Liver (tissue), 7 donors: ENCODE measurements at regions not wholly inside any gene's neighbourhood (a gene's known extent, or its start where the extent isn't known, plus 50 kb on each side); places are given as distances from the start of the nearest gene placed in this dataset.

ENCODE experiments used
- DNase-seq: peaks from one replicate; pipeline ENCODE4 v3.0.0-alpha.2; 2017; ENCODE audit warnings: low spot score
- H3K27ac ChIP-seq, 2 donors: one replicate each; pipeline ENCODE4 v1.7.0; 2013; ENCODE audit warnings: inconsistent platforms in 2 of 2, low read length in 2 of 2, control low read depth in 1 of 2, low read depth in 1 of 2, mild to moderate bottlenecking in 1 of 2
- H3K27me3 ChIP-seq, 4 donors: one replicate each; pipeline versions ENCODE4 v1.6.1 to v1.7.0; 2013; ENCODE audit warnings: low read length in 3 of 4, inconsistent platforms in 1 of 4, mild to moderate bottlenecking in 1 of 4, moderate library complexity in 1 of 4; ENCODE audit not compliant: control insufficient read depth in 4 of 4, insufficient read depth in 4 of 4
- H3K36me3 ChIP-seq, 4 donors: one replicate each; pipeline versions ENCODE4 v1.6.1 to v1.7.0; 2013; ENCODE audit warnings: low read length in 3 of 4, mild to moderate bottlenecking in 3 of 4, low read depth in 1 of 4, moderate library complexity in 1 of 4; ENCODE audit not compliant: control insufficient read depth in 4 of 4, insufficient read depth in 3 of 4
- H3K4me1 ChIP-seq, 4 donors: one replicate each; pipeline versions ENCODE4 v1.6.1 to v1.7.0; 2013; ENCODE audit warnings: low read length in 3 of 4, mild to moderate bottlenecking in 3 of 4, moderate library complexity in 1 of 4; ENCODE audit not compliant: control insufficient read depth in 4 of 4, insufficient read depth in 4 of 4
- H3K4me3 ChIP-seq, 3 donors: one replicate each; pipeline versions ENCODE4 v1.6.1 to v1.7.0; 2013; ENCODE audit warnings: low read length in 3 of 3, control low read depth in 1 of 3, low read depth in 1 of 3, mild to moderate bottlenecking in 1 of 3
- H3K9ac ChIP-seq, 2 donors: one replicate each; pipeline ENCODE4 v1.7.0; 2013; ENCODE audit warnings: low read length in 2 of 2, mild to moderate bottlenecking in 2 of 2, moderate library complexity in 2 of 2, control low read depth in 1 of 2, low read depth in 1 of 2
- H3K9me3 ChIP-seq, 4 donors: one replicate each; pipeline versions ENCODE4 v1.6.1 to v1.7.0; 2013; ENCODE audit warnings: low read length in 3 of 4; ENCODE audit not compliant: control insufficient read depth in 4 of 4
- EGR1 ChIP-seq, 2 donors: IDR thresholded peaks; 2 replicates each; pipeline ENCODE4 v1.6.1; 2016 to 2018; ENCODE audit warnings: antibody characterized with exemption in 2 of 2, low read depth in 2 of 2
- FOXA1 ChIP-seq: IDR thresholded peaks from 2 replicates; pipeline ENCODE4 v1.6.1; 2016; ENCODE audit warnings: antibody characterized with exemption
- GABPA ChIP-seq, 2 donors: IDR thresholded peaks in 1 of 2; conservative IDR thresholded peaks in 1 of 2; 2 replicates each; pipeline ENCODE4 v1.6.1; 2016; ENCODE audit warnings: antibody characterized with exemption in 2 of 2, mild to moderate bottlenecking in 1 of 2, moderate library complexity in 1 of 2
- HNF4A ChIP-seq, 2 donors: conservative IDR thresholded peaks; 2 replicates each; pipeline ENCODE4 v1.6.1; 2016; ENCODE audit warnings: antibody characterized with exemption in 2 of 2, mild to moderate bottlenecking in 2 of 2
- HNF4G ChIP-seq: IDR thresholded peaks from 2 replicates; pipeline ENCODE4 v1.6.1; 2016; ENCODE audit warnings: antibody characterized with exemption
- JUND ChIP-seq, 2 donors: IDR thresholded peaks; 2 replicates each; pipeline ENCODE4 v1.6.1; 2016; ENCODE audit warnings: antibody characterized with exemption in 2 of 2
- MAX ChIP-seq: IDR thresholded peaks from 2 replicates; pipeline ENCODE4 v1.6.1; 2016; ENCODE audit warnings: antibody characterized with exemption
- NR2F2 ChIP-seq: IDR thresholded peaks from 2 replicates; pipeline ENCODE4 v1.6.1; 2016; ENCODE audit warnings: antibody characterized with exemption
- RAD21 ChIP-seq, 2 donors: IDR thresholded peaks; 2 replicates each; pipeline ENCODE4 v1.6.1; 2016; ENCODE audit warnings: antibody characterized with exemption in 2 of 2, mild to moderate bottlenecking in 2 of 2
- REST ChIP-seq: IDR thresholded peaks from 2 replicates; pipeline ENCODE4 v1.6.1; 2016; ENCODE audit warnings: antibody characterized with exemption, mild to moderate bottlenecking
- RXRA ChIP-seq, 2 donors: IDR thresholded peaks; 2 replicates each; pipeline ENCODE4 v1.6.1; 2017 to 2018; ENCODE audit warnings: antibody characterized with exemption in 2 of 2, mild to moderate bottlenecking in 1 of 2
- SP1 ChIP-seq: IDR thresholded peaks from 2 replicates; pipeline ENCODE4 v1.6.1; 2018; ENCODE audit warnings: antibody characterized with exemption, mild to moderate bottlenecking
- TAF1 ChIP-seq: conservative IDR thresholded peaks from 2 replicates; pipeline ENCODE4 v1.6.1; 2016; ENCODE audit warnings: antibody characterized with exemption, mild to moderate bottlenecking
- ZBTB33 ChIP-seq: IDR thresholded peaks from 2 replicates; pipeline ENCODE4 v1.6.1; 2016; ENCODE audit warnings: antibody characterized with exemption
- WGBS: extraction: QIAGEN DNeasy Blood & Tissue Kit; methylation state at CpG from one replicate; pipeline ENCODE4 v1.1.7; 2013; 5-methylcytosine and 5-hydroxymethylcytosine counted together
- donor health status: healthy.
- donor health status: healthy.
- donor health status: healthy.
- donor health status: healthy.

GRCh38 chr1:172972258-172972657 lies 78.5 kb downstream of the TNFSF18 start:
- no peaks in the 10 kb centered on the region for H3K27me3 ChIP-seq
- no peaks in the 10 kb centered on the region for H3K36me3 ChIP-seq
- 89% methylated on average over 2 of the region's 2 CpGs for WGBS
- DNase-seq: no peak
- H3K9ac ChIP-seq: no peak overlapping the region
- H3K4me3 ChIP-seq: no peak overlapping the region
- H3K9me3 ChIP-seq: no peaks in the 10 kb centered on the region
- H3K27ac ChIP-seq: no peak overlapping the region
- TF ChIP-seq SP1 (no peak), FOXA1 (no peak), ZBTB33 (no peak), HNF4A (conservative IDR thresholded peaks at IDR 0.05) (no peak), RXRA (IDR thresholded peaks at IDR 0.05) (no peak), JUND (IDR thresholded peaks at IDR 0.05) (no peak), TAF1 (no peak), RAD21 (IDR thresholded peaks at IDR 0.05) (no peak), NR2F2 (no peak), REST (no peak), EGR1 (IDR thresholded peaks at IDR 0.05; ENCODE audit: low read depth in 2 of 2) (no peak), GABPA (IDR thresholded peaks at IDR 0.05 in 1 of 2, conservative IDR thresholded peaks at IDR 0.05 in 1 of 2) (no peak), MAX (no peak), HNF4G (no peak)
- H3K4me1 ChIP-seq: peaks cover 0 to 14% (median 12%) of the 10 kb centered on the region in 4 donors

GRCh38 chr1:172973424-172973823 lies 77.3 kb downstream of the TNFSF18 start:
- Histone ChIP-seq H3K27me3 (no peaks in the 10 kb centered on the region), H3K27ac (no peak overlapping the region), H3K9me3 (no peaks in the 10 kb centered on the region), H3K4me3 (no peak overlapping the region), H3K36me3 (no peaks in the 10 kb centered on the region), H3K9ac (no peak overlapping the region), H3K4me1 (peaks cover 0 to 16% (median 14%) of the 10 kb centered on the region in 4 donors)
- DNase-seq: no peak
- no peak for TF ChIP-seq HNF4A (conservative IDR thresholded peaks at IDR 0.05)
- TF ChIP-seq NR2F2: no peak
- no peak for TF ChIP-seq REST
- no peak for TF ChIP-seq MAX
- TF ChIP-seq EGR1 (IDR thresholded peaks at IDR 0.05; ENCODE audit: low read depth in 2 of 2): no peak
- no peak for TF ChIP-seq RXRA (IDR thresholded peaks at IDR 0.05)
- 63% methylated on average over 4 of the region's 4 CpGs for WGBS
